Neutrophil (primary cell): ENCODE measurements at regions not wholly inside any gene's neighbourhood (a gene's known extent, or its start where the extent isn't known, plus 50 kb on each side); places are given as distances from the start of the nearest gene placed in this dataset.

Source experiments
- H3K27ac ChIP-seq: fragments of 200-600 bp; sonication (generic); 2 replicates; pipeline ENCODE4 v1.5.1; 2016; ENCODE audit warnings: mild to moderate bottlenecking, moderate library complexity
- H3K27me3 ChIP-seq: fragments of 200-600 bp; sonication (generic); 2 replicates; pipeline ENCODE4 v1.6.0; 2016; ENCODE audit warnings: mild to moderate bottlenecking
- H3K36me3 ChIP-seq: fragments of 200-600 bp; sonication (generic); 2 replicates; pipeline ENCODE4 v1.5.1; 2017
- H3K4me1 ChIP-seq, 2 experiments: fragments of 200-600 bp in 1 of 2; sonication (generic) in 1 of 2; 1 replicate in 1 of 2; 2 replicates in 1 of 2; pipeline versions ENCODE4 v1.5.1 to v1.6.1; 2013 to 2016; ENCODE audit warnings: low read depth in 1 of 2, low read length in 1 of 2, mild to moderate bottlenecking in 1 of 2, moderate library complexity in 1 of 2; ENCODE audit not compliant: control insufficient read depth in 1 of 2, insufficient read depth in 1 of 2
- H3K4me3 ChIP-seq, 2 experiments: fragments of 200-600 bp in 1 of 2; sonication (generic) in 1 of 2; 1 replicate in 1 of 2; 2 replicates in 1 of 2; pipeline ENCODE4 v1.5.1; 2013 to 2016; ENCODE audit warnings: low read depth in 1 of 2, low read length in 1 of 2, mild to moderate bottlenecking in 1 of 2, moderate library complexity in 1 of 2
- H3K9me3 ChIP-seq: fragments of 200-600 bp; sonication (generic); 2 replicates; pipeline ENCODE4 v1.5.1; 2016
- CTCF ChIP-seq: fragments of 200-600 bp; sonication (generic); IDR thresholded peaks from 2 replicates; pipeline ENCODE4 v1.5.1; 2016; ENCODE audit warnings: antibody characterized with exemption

- H3K4me3 ChIP-seq, result no peak overlapping the region
- H3K27me3 ChIP-seq, result no peaks in the 10 kb centered on the region
- H3K9me3 ChIP-seq, result no peaks in the 10 kb centered on the region
- TF ChIP-seq CTCF, result no peak
- no peaks in the 10 kb centered on the region for H3K36me3 ChIP-seq
- H3K4me1 ChIP-seq, result no peaks in the 10 kb centered on the region
- H3K27ac ChIP-seq, result no peak overlapping the region
Observed at GRCh38 chr3:88921986-88922385, 185.4 kb upstream of the EPHA3 start.

- no peaks in the 10 kb centered on the region for H3K9me3 ChIP-seq
- no peak overlapping the region for H3K4me3 ChIP-seq
- no peaks in the 10 kb centered on the region for H3K4me1 ChIP-seq
- H3K27me3 ChIP-seq, result no peaks in the 10 kb centered on the region
- TF ChIP-seq CTCF, result no peak
- no peak overlapping the region for H3K27ac ChIP-seq
- H3K36me3 ChIP-seq, result no peaks in the 10 kb centered on the region
Observed at GRCh38 chr3:88926221-88926620, 181.2 kb upstream of the EPHA3 start.

- no peaks in the 10 kb centered on the region for H3K4me1 ChIP-seq
Observed at GRCh38 chr3:88930611-88931010, 176.8 kb upstream of the EPHA3 start.

GRCh38 chr3:88936831-88937230 lies 170.6 kb upstream of the EPHA3 start:
- Histone ChIP-seq H3K36me3 (no peaks in the 10 kb centered on the region), H3K27ac (no peak overlapping the region), H3K4me3 (no peak overlapping the region), H3K4me1 (no peaks in the 10 kb centered on the region), H3K27me3 (no peaks in the 10 kb centered on the region), H3K9me3 (no peaks in the 10 kb centered on the region)
- no peak for TF ChIP-seq CTCF

More at GRCh38 chr3:88930611-88931010, 176.8 kb upstream of the EPHA3 start:
- no peak for TF ChIP-seq CTCF
- Histone ChIP-seq H3K27ac (no peak overlapping the region), H3K27me3 (no peaks in the 10 kb centered on the region), H3K36me3 (no peaks in the 10 kb centered on the region), H3K9me3 (no peaks in the 10 kb centered on the region), H3K4me3 (no peak overlapping the region)

GRCh38 chr3:88940296-88940695 lies 167.1 kb upstream of the EPHA3 start:
- Histone ChIP-seq H3K36me3 (no peaks in the 10 kb centered on the region), H3K27ac (no peak overlapping the region), H3K27me3 (no peaks in the 10 kb centered on the region), H3K4me1 (no peaks in the 10 kb centered on the region), H3K4me3 (no peak overlapping the region), H3K9me3 (no peaks in the 10 kb centered on the region)
- no peak for TF ChIP-seq CTCF

GRCh38 chr3:88947013-88947412 lies 160.4 kb upstream of the EPHA3 start:
- no peak overlapping the region for H3K27ac ChIP-seq
- no peaks in the 10 kb centered on the region for H3K36me3 ChIP-seq
- no peak for TF ChIP-seq CTCF
- no peak overlapping the region for H3K4me3 ChIP-seq
- no peaks in the 10 kb centered on the region for H3K4me1 ChIP-seq
- no peaks in the 10 kb centered on the region for H3K27me3 ChIP-seq
- H3K9me3 ChIP-seq, result no peaks in the 10 kb centered on the region
